Gastrocnemius medialis (tissue), 4 donors: ENCODE measurements at regions not wholly inside any gene's neighbourhood (a gene's known extent, or its start where the extent isn't known, plus 50 kb on each side); places are given as distances from the start of the nearest gene placed in this dataset.

Experiments
- ATAC-seq, 2 donors: fragments of 150-250 bp; one replicate each; pipeline ENCODE4 v1.9.1; 2016
- DNase-seq, 2 donors: peaks; one replicate each; pipeline ENCODE4 v3.0.0-alpha.2; 2019
- H3K27ac ChIP-seq, 4 donors: fragments of 200-600 bp; sonication (generic); 1 replicate in 1 of 4; 2 replicates in 3 of 4; pipeline ENCODE4 v1.5.1; 2016 to 2018; ENCODE audit warnings: mild to moderate bottlenecking in 2 of 4, moderate library complexity in 1 of 4
- H3K27me3 ChIP-seq, 3 donors: fragments of 200-600 bp; sonication (generic) in 2 of 3; 1 replicate in 1 of 3; 2 replicates in 2 of 3; pipeline versions ENCODE4 v1.5.1 to v1.6.0; 2016 to 2019; ENCODE audit warnings: mild to moderate bottlenecking in 1 of 3, moderate library complexity in 1 of 3
- H3K36me3 ChIP-seq, 2 donors: fragments of 200-600 bp; sonication (generic) in 1 of 2; one replicate each; pipeline ENCODE4 v1.5.1; 2017 to 2018
- H3K4me1 ChIP-seq, 2 donors: fragments of 200-600 bp; sonication (generic) in 1 of 2; one replicate each; pipeline ENCODE4 v1.5.1; 2016 to 2017; ENCODE audit warnings: mild to moderate bottlenecking in 2 of 2
- H3K4me3 ChIP-seq, 4 donors: fragments of 200-600 bp; sonication (generic) in 3 of 4; 1 replicate in 1 of 4; 2 replicates in 3 of 4; pipeline ENCODE4 v1.5.1; 2016 to 2019; ENCODE audit warnings: mild to moderate bottlenecking in 2 of 4
- H3K9me3 ChIP-seq, 3 donors: fragments of 200-600 bp; sonication (generic) in 2 of 3; 1 replicate in 1 of 3; 2 replicates in 2 of 3; pipeline ENCODE4 v1.5.1; 2016 to 2019
- POLR2A ChIP-seq, 2 donors: fragments of 450-650 bp; IDR thresholded peaks; one replicate each; pipeline ENCODE4 v1.6.1; 2017; ENCODE audit warnings: antibody characterized with exemption in 2 of 2, mild to moderate bottlenecking in 2 of 2, moderate library complexity in 2 of 2
- in situ Hi-C, 4 donors: fragments of 200-750 bp; cut with MboI; loops; one replicate each; pipeline versions ENCODE4 v1.15.0 to v1.8.0; 2017; ENCODE audit warnings: low sequenced_read_pairs in 4 of 4
- intact Hi-C: fragments of 100-400 bp; cut with DNase I; formaldehyde crosslinking; loops from one replicate; pipeline ENCODE4 v1.15.1; 2023; ENCODE audit warnings: low total_unique reads
- TF ChIP-seq, protein P1 (sequence below), 5 experiments: fragments of 450-650 bp in 3 of 5; fragments of 200-600 bp in 2 of 5; sonication (generic) in 2 of 5; IDR thresholded peaks in 4 of 5; conservative IDR thresholded peaks in 1 of 5; 1 replicate in 4 of 5; 2 replicates in 1 of 5; pipeline ENCODE4 v1.5.1; 2016 to 2019; ENCODE audit warnings: antibody characterized with exemption in 5 of 5, mild to moderate bottlenecking in 3 of 5, moderate library complexity in 3 of 5

- TF ChIP-seq, protein P1, sequence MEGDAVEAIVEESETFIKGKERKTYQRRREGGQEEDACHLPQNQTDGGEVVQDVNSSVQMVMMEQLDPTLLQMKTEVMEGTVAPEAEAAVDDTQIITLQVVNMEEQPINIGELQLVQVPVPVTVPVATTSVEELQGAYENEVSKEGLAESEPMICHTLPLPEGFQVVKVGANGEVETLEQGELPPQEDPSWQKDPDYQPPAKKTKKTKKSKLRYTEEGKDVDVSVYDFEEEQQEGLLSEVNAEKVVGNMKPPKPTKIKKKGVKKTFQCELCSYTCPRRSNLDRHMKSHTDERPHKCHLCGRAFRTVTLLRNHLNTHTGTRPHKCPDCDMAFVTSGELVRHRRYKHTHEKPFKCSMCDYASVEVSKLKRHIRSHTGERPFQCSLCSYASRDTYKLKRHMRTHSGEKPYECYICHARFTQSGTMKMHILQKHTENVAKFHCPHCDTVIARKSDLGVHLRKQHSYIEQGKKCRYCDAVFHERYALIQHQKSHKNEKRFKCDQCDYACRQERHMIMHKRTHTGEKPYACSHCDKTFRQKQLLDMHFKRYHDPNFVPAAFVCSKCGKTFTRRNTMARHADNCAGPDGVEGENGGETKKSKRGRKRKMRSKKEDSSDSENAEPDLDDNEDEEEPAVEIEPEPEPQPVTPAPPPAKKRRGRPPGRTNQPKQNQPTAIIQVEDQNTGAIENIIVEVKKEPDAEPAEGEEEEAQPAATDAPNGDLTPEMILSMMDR (IDR thresholded peaks at IDR 0.05 in 4 of 5, conservative IDR thresholded peaks at IDR 0.05 in 1 of 5), result no peak
- TF ChIP-seq POLR2A (IDR thresholded peaks at IDR 0.05), result no peak
- peaks cover 6 to 26% (median 11%) of the 10 kb centered on the region in 3 donors for H3K27me3 ChIP-seq
- no peaks in the 10 kb centered on the region for H3K9me3 ChIP-seq
- intact Hi-C loops (no loop called here), in situ Hi-C loops (no loop called here)
- no peaks in the 10 kb centered on the region for H3K4me1 ChIP-seq
- ATAC-seq, result no peak
- H3K27ac ChIP-seq, result no peak overlapping the region
- no peak overlapping the region for H3K4me3 ChIP-seq
- no peak for DNase-seq
- no peaks in the 10 kb centered on the region for H3K36me3 ChIP-seq
Measured at GRCh38 chrX:13932416-13932815, 97.3 kb downstream of the GEMIN8 start.

DNA sequence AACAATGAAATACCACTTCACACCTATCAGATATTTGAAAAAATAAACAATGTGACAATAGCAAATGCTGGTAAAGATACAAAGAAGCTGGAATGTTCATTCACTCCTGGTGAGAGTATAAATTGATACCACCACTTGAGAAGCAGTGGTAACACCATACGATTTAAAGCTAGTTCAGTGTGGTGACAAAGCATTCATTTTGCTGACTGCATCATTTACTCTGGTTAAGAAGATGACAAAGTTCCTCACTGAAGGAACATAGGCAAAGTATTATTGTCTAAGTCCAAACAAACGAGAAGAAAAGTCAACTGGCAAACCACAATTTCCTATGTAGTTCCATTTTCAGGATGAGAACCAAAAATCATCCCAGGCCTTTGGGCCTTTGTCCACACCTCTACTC, 102.5 kb downstream of the GEMIN8 start:
- no peak for TF ChIP-seq POLR2A (IDR thresholded peaks at IDR 0.05)
- TF ChIP-seq, protein P1 (IDR thresholded peaks at IDR 0.05 in 4 of 5, conservative IDR thresholded peaks at IDR 0.05 in 1 of 5), result no peak
- ATAC-seq (no peak), DNase-seq (no peak)
- H3K27me3 ChIP-seq, result peaks cover 0 to 3% (median 0%) of the 10 kb centered on the region in 3 donors
- H3K27ac ChIP-seq, result no peak overlapping the region
- no peaks in the 10 kb centered on the region for H3K9me3 ChIP-seq
- H3K4me3 ChIP-seq, result no peak overlapping the region
- in situ Hi-C loops (no loop called here), intact Hi-C loops (no loop called here)
- H3K36me3 ChIP-seq, result no peaks in the 10 kb centered on the region
- no peaks in the 10 kb centered on the region for H3K4me1 ChIP-seq

- Histone ChIP-seq H3K27ac (no peak overlapping the region), H3K27me3 (peaks cover 0 to 3% (median 0%) of the 10 kb centered on the region in 3 donors), H3K9me3 (no peaks in the 10 kb centered on the region), H3K4me1 (no peaks in the 10 kb centered on the region), H3K4me3 (no peak overlapping the region), H3K36me3 (no peaks in the 10 kb centered on the region)
- DNase-seq, result no peak
- no peak for TF ChIP-seq POLR2A (IDR thresholded peaks at IDR 0.05)
- TF ChIP-seq, protein P1 (IDR thresholded peaks at IDR 0.05 in 4 of 5, conservative IDR thresholded peaks at IDR 0.05 in 1 of 5), result no peak
- ATAC-seq, result no peak
- in situ Hi-C loops, result no loop called here
- intact Hi-C loops, result no loop called here
Measured at GRCh38 chrX:13923845-13924244, 105.8 kb downstream of the GEMIN8 start.

GRCh38 chrX:13923289-13923688, 106.4 kb upstream of the GPM6B start:
- in situ Hi-C loops, result no loop called here
- intact Hi-C loops, result no loop called here
- Histone ChIP-seq H3K9me3 (no peaks in the 10 kb centered on the region), H3K36me3 (no peaks in the 10 kb centered on the region), H3K4me1 (no peaks in the 10 kb centered on the region), H3K27ac (no peak overlapping the region), H3K4me3 (no peak overlapping the region), H3K27me3 (peaks cover 0 to 3% (median 0%) of the 10 kb centered on the region in 3 donors)
- no peak for DNase-seq
- no peak for TF ChIP-seq POLR2A (IDR thresholded peaks at IDR 0.05)
- TF ChIP-seq, protein P1 (IDR thresholded peaks at IDR 0.05 in 4 of 5, conservative IDR thresholded peaks at IDR 0.05 in 1 of 5), result no peak
- no peak for ATAC-seq

DNA sequence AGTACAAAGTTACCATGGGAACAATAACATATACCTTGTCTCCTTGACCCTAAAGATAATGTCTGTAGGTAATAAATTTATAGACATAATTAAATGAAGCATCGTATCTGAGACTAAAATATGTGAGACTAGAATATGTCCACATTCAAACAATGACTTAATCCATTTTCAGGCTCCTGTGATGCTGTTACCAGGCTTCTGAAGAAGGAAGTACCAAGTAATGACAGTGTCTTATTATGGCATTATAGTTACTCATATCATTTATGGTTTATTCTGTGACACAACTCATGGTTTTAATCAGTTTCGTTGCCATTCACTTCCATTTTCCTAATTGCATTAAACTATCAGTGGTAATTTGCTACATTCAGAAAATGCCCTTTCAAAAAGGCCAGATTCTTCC, 100.6 kb upstream of the GPM6B start:
- Histone ChIP-seq H3K36me3 (no peaks in the 10 kb centered on the region), H3K9me3 (no peaks in the 10 kb centered on the region), H3K27ac (no peak overlapping the region), H3K27me3 (no peaks in the 10 kb centered on the region), H3K4me1 (no peaks in the 10 kb centered on the region), H3K4me3 (no peak overlapping the region)
- no peak for DNase-seq
- intact Hi-C loops (no loop called here), in situ Hi-C loops (no loop called here)
- TF ChIP-seq, protein P1 (IDR thresholded peaks at IDR 0.05 in 4 of 5, conservative IDR thresholded peaks at IDR 0.05 in 1 of 5), result no peak
- no peak for TF ChIP-seq POLR2A (IDR thresholded peaks at IDR 0.05)
- no peak for ATAC-seq
